Body of pancreas (tissue), 4 donors: ENCODE measurements at regions not wholly inside any gene's neighbourhood (a gene's known extent, or its start where the extent isn't known, plus 50 kb on each side); places are given as distances from the start of the nearest gene placed in this dataset.

Experiments used
- ATAC-seq: fragments of 150-250 bp; one replicate; pipeline ENCODE4 v1.9.1; 2016
- DNase-seq, 4 donors: peaks; one replicate each; pipeline ENCODE4 v3.0.0-alpha.2; 2019
- H3K27ac ChIP-seq, 4 donors: fragments of 200-600 bp; sonication (generic); 1 replicate in 3 of 4; 2 replicates in 1 of 4; pipeline versions ENCODE4 v1.5.1 to v1.6.1; 2016 to 2019; ENCODE audit warnings: mild to moderate bottlenecking in 1 of 4, mixed read lengths in 1 of 4, moderate library complexity in 1 of 4
- H3K27me3 ChIP-seq, 2 donors: fragments of 200-600 bp; sonication (generic); one replicate each; pipeline ENCODE4 v1.6.0; 2016; ENCODE audit warnings: mild to moderate bottlenecking in 1 of 2
- H3K36me3 ChIP-seq, 2 donors: fragments of 200-600 bp; sonication (generic); replicated peaks in 1 of 2; 2 replicates each; pipeline ENCODE4 v1.5.1; 2016; ENCODE audit warnings: low read depth in 2 of 2; ENCODE audit not compliant: insufficient read depth in 1 of 2
- H3K4me1 ChIP-seq: fragments of 200-600 bp; sonication (generic); one replicate; pipeline ENCODE4 v1.6.0; 2016
- H3K4me3 ChIP-seq, 2 donors: fragments of 200-600 bp; sonication (generic); 1 replicate in 1 of 2; 2 replicates in 1 of 2; pipeline ENCODE4 v1.5.1; 2016 to 2019
- H3K9me3 ChIP-seq, 3 donors: fragments of 200-600 bp; sonication (generic); 1 replicate in 2 of 3; 2 replicates in 1 of 3; pipeline ENCODE4 v1.5.1; 2016
- CTCF ChIP-seq, 7 experiments: fragments of 450-650 bp in 4 of 7; fragments of 200-600 bp in 3 of 7; sonication (generic) in 3 of 7; IDR thresholded peaks; one replicate each; pipeline ENCODE4 v1.5.1; 2016 to 2019; ENCODE audit warnings: antibody characterized with exemption in 7 of 7
- POLR2A ChIP-seq, 3 donors: fragments of 450-650 bp; IDR thresholded peaks; one replicate each; pipeline ENCODE4 v1.6.1; 2016; ENCODE audit warnings: antibody characterized with exemption in 3 of 3, mild to moderate bottlenecking in 2 of 3
- WGBS, 2 donors: methylation state at CpG; one replicate each; pipeline ENCODE4 v1.1.5; 2017; 5-methylcytosine and 5-hydroxymethylcytosine counted together
- intact Hi-C: fragments of 100-400 bp; cut with DNase I; formaldehyde crosslinking; loops from one replicate; pipeline ENCODE4 v1.15.1; 2023

GRCh38 chr10:106520698-106521097 is 643.8 kb downstream of the SORCS1 start:
- H3K27me3 ChIP-seq: no peaks in the 10 kb centered on the region
- no peak for ATAC-seq
- 68 to 72% methylated on average over 4 of the region's 4 CpGs for WGBS, 2 donors
- no peak overlapping the region for H3K27ac ChIP-seq
- TF ChIP-seq POLR2A (IDR thresholded peaks at IDR 0.05) (no peak), CTCF (IDR thresholded peaks at IDR 0.05) (no peak)
- no peaks in the 10 kb centered on the region for H3K4me1 ChIP-seq
- no peak overlapping the region for H3K4me3 ChIP-seq
- H3K36me3 ChIP-seq: no peaks in the 10 kb centered on the region
- no peak for DNase-seq
- intact Hi-C loops: no loop called here
- H3K9me3 ChIP-seq: no peaks in the 10 kb centered on the region

- Histone ChIP-seq H3K27ac (no peak overlapping the region), H3K36me3 (no peaks in the 10 kb centered on the region), H3K4me1 (no peaks in the 10 kb centered on the region), H3K4me3 (no peak overlapping the region), H3K9me3 (no peaks in the 10 kb centered on the region), H3K27me3 (no peaks in the 10 kb centered on the region)
- no peak for ATAC-seq
- DNase-seq: no peak
- WGBS, 2 donors: 63 to 65% methylated on average over 2 of the region's 2 CpGs
- TF ChIP-seq CTCF (IDR thresholded peaks at IDR 0.05) (no peak), POLR2A (IDR thresholded peaks at IDR 0.05) (no peak)
- intact Hi-C loops: no loop called here
Observed at GRCh38 chr10:106519376-106520030, 645.0 kb downstream of the SORCS1 start.

GRCh38 chr10:106515206-106515790 is 649.2 kb downstream of the SORCS1 start:
- 52 to 60% methylated on average over 6 of the region's 6 CpGs for WGBS, 2 donors
- no peaks in the 10 kb centered on the region for H3K9me3 ChIP-seq
- no peaks in the 10 kb centered on the region for H3K4me1 ChIP-seq
- intact Hi-C loops: no loop called here
- no peaks in the 10 kb centered on the region for H3K27me3 ChIP-seq
- DNase-seq (no peak), ATAC-seq (no peak)
- no peak overlapping the region for H3K27ac ChIP-seq
- TF ChIP-seq CTCF (IDR thresholded peaks at IDR 0.05) (no peak), POLR2A (IDR thresholded peaks at IDR 0.05) (no peak)
- H3K36me3 ChIP-seq: no peaks in the 10 kb centered on the region
- no peak overlapping the region for H3K4me3 ChIP-seq

GRCh38 chr10:106513352-106513771 is 651.1 kb downstream of the SORCS1 start:
- Histone ChIP-seq H3K36me3 (no peaks in the 10 kb centered on the region), H3K9me3 (no peaks in the 10 kb centered on the region), H3K27me3 (no peaks in the 10 kb centered on the region), H3K4me3 (no peak overlapping the region), H3K4me1 (no peaks in the 10 kb centered on the region), H3K27ac (peak overlapping the region in 1 of 4 donors; percentile 46)
- DNase-seq (peak in 1 of 4 donors; percentile 9), ATAC-seq (peak; percentile 83)
- intact Hi-C loops: no loop called here
- TF ChIP-seq CTCF (IDR thresholded peaks at IDR 0.05) (no peak), POLR2A (IDR thresholded peaks at IDR 0.05) (no peak)
- WGBS, 2 donors: 1 to 15% methylated on average over 4 of the region's 4 CpGs

GRCh38 chr10:106511917-106512316 is 652.6 kb downstream of the SORCS1 start:
- Histone ChIP-seq H3K36me3 (no peaks in the 10 kb centered on the region), H3K9me3 (no peaks in the 10 kb centered on the region), H3K4me3 (no peak overlapping the region), H3K27ac (no peak overlapping the region), H3K27me3 (no peaks in the 10 kb centered on the region), H3K4me1 (no peaks in the 10 kb centered on the region)
- no peak for DNase-seq
- no peak for ATAC-seq
- no peak for TF ChIP-seq POLR2A (IDR thresholded peaks at IDR 0.05)
- TF ChIP-seq CTCF (IDR thresholded peaks at IDR 0.05): no peak
- WGBS, 2 donors: 61 to 65% methylated on average over 3 of the region's 3 CpGs
- intact Hi-C loops: no loop called here
